GM06990 (cell line): ENCODE measurements at regions not wholly inside any gene's neighbourhood (a gene's known extent, or its start where the extent isn't known, plus 50 kb on each side); places are given as distances from the start of the nearest gene placed in this dataset.

Experiments used
- DNase-seq: peaks from one replicate; pipeline ENCODE4 v3.0.0-alpha.2; 2011; ENCODE audit not compliant: insufficient read length; ENCODE audit errors: extremely low read depth
- H3K27me3 ChIP-seq: replicated peaks from 2 replicates; pipeline ENCODE4 v1.6.0; 2011; ENCODE audit warnings: low read length; ENCODE audit not compliant: control insufficient read depth, insufficient read depth
- H3K36me3 ChIP-seq: 2 replicates; pipeline ENCODE4 v1.5.1; 2011; ENCODE audit warnings: low read length; ENCODE audit not compliant: control insufficient read depth, insufficient read depth
- H3K4me3 ChIP-seq: replicated peaks from 2 replicates; pipeline ENCODE4 v1.5.1; 2011; ENCODE audit warnings: low read depth, mild to moderate bottlenecking, control low read depth, low read length
- CTCF ChIP-seq: IDR thresholded peaks from 2 replicates; pipeline ENCODE4 v1.5.1; 2011; ENCODE audit warnings: low read length, control low read depth, mild to moderate bottlenecking, inconsistent platforms; ENCODE audit not compliant: insufficient read depth, poor library complexity, severe bottlenecking

GRCh38 chrX:23504540-23504884, 162.8 kb upstream of the PRDX4 start:
- Histone ChIP-seq H3K4me3 (no peak overlapping the region), H3K27me3 (no peaks in the 10 kb centered on the region), H3K36me3 (no peaks in the 10 kb centered on the region)
- DNase-seq, result no peak
- TF ChIP-seq CTCF, result no peak

GRCh38 chrX:23504895-23505294, 162.4 kb upstream of the PRDX4 start:
- no peak overlapping the region for H3K4me3 ChIP-seq
- H3K27me3 ChIP-seq, result no peaks in the 10 kb centered on the region
- no peak for TF ChIP-seq CTCF
- no peak for DNase-seq
- H3K36me3 ChIP-seq, result no peaks in the 10 kb centered on the region

- no peaks in the 10 kb centered on the region for H3K27me3 ChIP-seq
- no peak overlapping the region for H3K4me3 ChIP-seq
- DNase-seq, result no peak
- no peaks in the 10 kb centered on the region for H3K36me3 ChIP-seq
- TF ChIP-seq CTCF, result no peak
Measured at GRCh38 chrX:23505531-23506303, 161.6 kb upstream of the PRDX4 start.

GRCh38 chrX:23509256-23509655, 158.0 kb upstream of the PRDX4 start:
- DNase-seq, result no peak
- TF ChIP-seq CTCF, result no peak
- H3K36me3 ChIP-seq, result no peaks in the 10 kb centered on the region

GRCh38 chrX:23511793-23512192, 155.5 kb upstream of the PRDX4 start:
- no peak overlapping the region for H3K4me3 ChIP-seq
- H3K36me3 ChIP-seq, result no peaks in the 10 kb centered on the region
- no peak for DNase-seq
- no peak for TF ChIP-seq CTCF
- H3K27me3 ChIP-seq, result no peaks in the 10 kb centered on the region

More at GRCh38 chrX:23509256-23509655, 158.0 kb upstream of the PRDX4 start:
- H3K27me3 ChIP-seq, result no peaks in the 10 kb centered on the region
- H3K4me3 ChIP-seq, result no peak overlapping the region

GRCh38 chrX:23513121-23513520, 154.2 kb upstream of the PRDX4 start:
- Histone ChIP-seq H3K4me3 (no peak overlapping the region), H3K27me3 (no peaks in the 10 kb centered on the region), H3K36me3 (no peaks in the 10 kb centered on the region)
- DNase-seq, result no peak
- no peak for TF ChIP-seq CTCF
